Adipocyte (in vitro differentiated cells): ENCODE measurements at regions not wholly inside any gene's neighbourhood (a gene's known extent, or its start where the extent isn't known, plus 50 kb on each side); places are given as distances from the start of the nearest gene placed in this dataset.
A peak's percentile ranks its signal among the peaks of the same experiment; 100 is the strongest.

ENCODE experiments used
- DNase-seq: peaks from one replicate; pipeline ENCODE4 v3.0.0-alpha.2; 2015; ENCODE audit warnings: low read depth
- H3K27me3 ChIP-seq: replicated peaks from 2 replicates; pipeline ENCODE4 v1.7.0; 2013; ENCODE audit warnings: mild to moderate bottlenecking, low read length, moderate library complexity; ENCODE audit not compliant: control insufficient read depth, insufficient read depth
- H3K36me3 ChIP-seq: 2 replicates; pipeline ENCODE4 v1.7.0; 2013; ENCODE audit warnings: low read length, mild to moderate bottlenecking, moderate library complexity; ENCODE audit not compliant: control insufficient read depth, insufficient read depth, severe bottlenecking
- H3K4me1 ChIP-seq: 2 replicates; pipeline ENCODE4 v1.7.0; 2013; ENCODE audit warnings: mild to moderate bottlenecking, low read length, moderate library complexity; ENCODE audit not compliant: control insufficient read depth, insufficient read depth
- H3K4me3 ChIP-seq: 2 replicates; pipeline ENCODE4 v1.7.0; 2013; ENCODE audit warnings: mild to moderate bottlenecking, low read length, moderate library complexity
- H3K9ac ChIP-seq: 2 replicates; pipeline ENCODE4 v1.7.0; 2013; ENCODE audit warnings: mild to moderate bottlenecking, low read length, moderate library complexity
- H3K9me3 ChIP-seq: 2 replicates; pipeline ENCODE4 v1.7.0; 2013; ENCODE audit warnings: mild to moderate bottlenecking, low read length, moderate library complexity; ENCODE audit not compliant: control insufficient read depth

- Histone ChIP-seq H3K36me3 (no peaks in the 10 kb centered on the region), H3K9me3 (no peaks in the 10 kb centered on the region), H3K27me3 (no peaks in the 10 kb centered on the region), H3K4me1 (no peaks in the 10 kb centered on the region), H3K9ac (no peak overlapping the region), H3K4me3 (no peak overlapping the region)
- DNase-seq, result peak; percentile 51
Measured at GRCh38 chr3:117962750-117963149, 1071.9 kb downstream of the IGSF11 start.

- no peaks in the 10 kb centered on the region for H3K36me3 ChIP-seq
- H3K4me1 ChIP-seq, result no peaks in the 10 kb centered on the region
- no peak overlapping the region for H3K9ac ChIP-seq
- no peak overlapping the region for H3K4me3 ChIP-seq
- H3K27me3 ChIP-seq, result no peaks in the 10 kb centered on the region
- DNase-seq, result no peak
- H3K9me3 ChIP-seq, result no peaks in the 10 kb centered on the region
Measured at GRCh38 chr3:117963858-117964257, 1070.8 kb downstream of the IGSF11 start.

DNA sequence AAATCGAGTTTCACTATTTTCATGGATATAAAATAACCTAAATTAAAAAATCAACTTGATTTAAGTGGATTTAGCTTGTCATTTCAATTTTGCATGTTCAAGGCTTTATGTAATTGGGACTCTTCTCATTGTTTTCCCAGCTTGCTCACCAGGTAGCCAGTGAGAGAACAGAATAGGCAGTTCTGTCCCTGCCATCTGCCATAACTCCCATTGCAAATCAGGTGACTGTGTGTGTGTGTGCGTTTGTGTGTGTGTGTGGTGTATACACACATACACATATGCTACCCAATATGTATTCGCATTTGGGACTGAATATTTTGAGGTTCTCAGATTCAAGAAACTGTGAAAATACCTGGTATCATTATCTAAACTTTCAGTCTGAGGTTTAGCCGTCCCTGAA is 1069.8 kb downstream of the IGSF11 start:
- Histone ChIP-seq H3K4me3 (no peak overlapping the region), H3K9ac (no peak overlapping the region), H3K27me3 (no peaks in the 10 kb centered on the region), H3K9me3 (no peaks in the 10 kb centered on the region), H3K4me1 (no peaks in the 10 kb centered on the region), H3K36me3 (no peaks in the 10 kb centered on the region)
- DNase-seq, result no peak

DNA sequence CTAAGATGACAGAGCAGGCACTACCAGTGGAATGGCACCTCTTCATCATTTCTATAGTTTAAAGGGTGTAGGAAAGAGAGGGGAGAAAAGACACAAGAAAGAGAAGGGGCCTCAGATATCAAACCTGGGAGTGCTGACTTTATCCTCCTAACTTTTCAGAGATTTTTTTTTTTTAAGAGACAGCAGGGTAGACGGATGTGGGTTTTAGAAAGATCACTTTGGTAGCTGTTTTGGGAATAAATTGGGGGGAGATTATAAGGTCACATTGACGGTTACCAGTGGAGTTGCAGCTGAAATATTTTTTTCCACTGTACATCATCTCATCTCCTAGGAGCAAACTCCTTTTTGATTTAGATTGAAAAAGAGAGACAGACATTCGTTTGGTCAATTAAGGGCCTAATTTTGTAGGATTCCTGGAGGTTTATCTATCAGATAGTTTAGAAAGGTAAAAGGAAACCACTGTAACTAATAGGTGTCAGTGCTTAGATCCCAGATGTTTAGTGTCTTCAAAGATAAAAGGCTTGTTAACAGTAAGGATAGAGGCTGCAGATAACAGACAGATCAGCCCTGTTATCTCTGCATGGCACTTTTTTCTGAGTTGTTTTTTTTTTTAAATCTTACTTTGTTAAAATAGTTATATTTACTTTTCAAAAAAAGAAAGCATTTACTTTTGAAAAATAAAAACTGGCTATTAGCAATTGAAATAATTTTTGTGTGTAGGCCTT is 1057.0 kb downstream of the IGSF11 start:
- no peak overlapping the region for H3K9ac ChIP-seq
- H3K9me3 ChIP-seq, result no peaks in the 10 kb centered on the region
- H3K4me3 ChIP-seq, result no peak overlapping the region
- no peak for DNase-seq
- H3K36me3 ChIP-seq, result no peaks in the 10 kb centered on the region
- H3K4me1 ChIP-seq, result no peaks in the 10 kb centered on the region
- peaks cover 4% of the 10 kb centered on the region for H3K27me3 ChIP-seq

GRCh38 chr3:117979466-117979865 is 1055.2 kb downstream of the IGSF11 start:
- Histone ChIP-seq H3K9me3 (no peaks in the 10 kb centered on the region), H3K27me3 (peaks cover 4% of the 10 kb centered on the region), H3K9ac (no peak overlapping the region), H3K4me1 (no peaks in the 10 kb centered on the region), H3K36me3 (no peaks in the 10 kb centered on the region), H3K4me3 (no peak overlapping the region)
- no peak for DNase-seq

DNA sequence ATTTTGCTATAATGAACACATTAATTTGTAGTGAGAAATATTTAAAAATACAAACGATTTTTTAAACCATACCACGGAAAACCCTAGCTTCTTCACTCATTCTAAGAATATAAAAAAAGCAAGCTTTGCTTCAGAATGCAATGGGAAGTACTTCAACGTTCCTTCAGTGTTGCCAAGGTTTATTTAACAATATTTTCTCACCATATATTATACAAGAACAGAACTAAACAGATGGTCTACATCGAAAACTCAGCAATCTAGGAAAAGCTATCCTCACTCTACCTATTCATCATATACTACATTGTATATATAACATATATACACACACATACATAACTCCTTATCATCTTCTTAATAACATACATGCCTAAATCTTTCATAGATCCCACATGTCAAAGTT is 1047.4 kb downstream of the IGSF11 start:
- H3K9me3 ChIP-seq, result no peaks in the 10 kb centered on the region
- DNase-seq, result no peak

DNA sequence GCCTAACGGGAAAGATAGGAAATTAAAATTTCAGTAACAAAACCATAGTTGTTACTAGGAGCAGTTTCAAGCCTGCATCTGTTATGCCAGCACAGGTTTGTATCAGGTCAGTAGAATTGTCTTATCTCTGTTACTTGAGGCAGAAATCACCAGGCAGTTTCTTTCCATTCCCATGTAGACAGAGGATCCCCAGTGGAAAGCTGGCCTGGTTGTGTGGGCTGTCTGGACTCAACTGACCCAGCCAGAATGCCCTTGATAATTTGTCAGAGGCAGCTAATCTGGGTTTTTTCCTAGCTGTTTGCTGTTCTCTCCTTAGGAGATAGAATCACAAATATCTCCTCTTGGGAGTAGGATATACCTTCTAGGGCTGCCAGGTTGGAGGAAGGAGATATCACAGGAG is 1044.7 kb downstream of the IGSF11 start:
- H3K9me3 ChIP-seq, result peaks cover 5% of the 10 kb centered on the region
- H3K4me3 ChIP-seq, result no peak overlapping the region
- no peak for DNase-seq
- no peaks in the 10 kb centered on the region for H3K4me1 ChIP-seq
- H3K36me3 ChIP-seq, result no peaks in the 10 kb centered on the region
- peaks cover 4% of the 10 kb centered on the region for H3K27me3 ChIP-seq
- H3K9ac ChIP-seq, result no peak overlapping the region

More for the DNA sequence above, 1047.4 kb downstream of the IGSF11 start:
- Histone ChIP-seq H3K4me1 (no peaks in the 10 kb centered on the region), H3K36me3 (no peaks in the 10 kb centered on the region), H3K4me3 (no peak overlapping the region), H3K27me3 (no peaks in the 10 kb centered on the region), H3K9ac (no peak overlapping the region)

GRCh38 chr3:117990627-117991026 is 1044.0 kb downstream of the IGSF11 start:
- peaks cover 5% of the 10 kb centered on the region for H3K9me3 ChIP-seq
- H3K9ac ChIP-seq, result no peak overlapping the region
- no peak for DNase-seq
- H3K27me3 ChIP-seq, result peaks cover 8% of the 10 kb centered on the region
- no peaks in the 10 kb centered on the region for H3K4me1 ChIP-seq
- no peak overlapping the region for H3K4me3 ChIP-seq
- no peaks in the 10 kb centered on the region for H3K36me3 ChIP-seq

DNA sequence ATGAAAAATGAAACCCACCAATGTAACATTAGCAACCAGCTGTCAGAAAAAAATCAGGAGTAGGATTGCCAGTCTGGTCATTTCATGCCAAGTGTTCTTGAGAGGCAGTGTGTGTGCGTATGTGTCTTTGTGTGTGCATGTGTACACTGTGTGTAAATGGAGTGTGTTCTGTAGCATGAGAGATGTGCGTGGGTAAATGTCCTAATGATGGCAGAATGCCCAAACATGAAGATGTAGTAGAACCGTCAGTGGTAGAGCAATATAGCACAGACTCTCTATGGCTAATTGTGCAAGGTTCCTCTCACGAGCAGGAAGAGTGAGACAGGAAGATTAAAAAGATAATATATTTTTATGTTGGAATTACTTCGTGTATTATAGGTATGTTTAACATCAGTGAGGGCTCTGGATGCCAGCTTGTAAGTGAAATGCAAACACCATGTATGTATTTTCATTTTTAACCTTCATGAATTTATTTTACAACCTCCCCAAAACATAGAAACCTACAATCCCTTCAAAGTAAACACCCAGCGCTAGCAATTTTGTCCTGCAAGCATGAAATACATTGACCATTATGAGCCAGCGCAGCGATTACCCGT is 1038.7 kb downstream of the IGSF11 start:
- Histone ChIP-seq H3K4me1 (peaks cover 14% of the 10 kb centered on the region), H3K4me3 (peak overlapping the region; percentile 92), H3K36me3 (no peaks in the 10 kb centered on the region), H3K9ac (no peak overlapping the region), H3K9me3 (peaks cover 5% of the 10 kb centered on the region), H3K27me3 (peaks cover 8% of the 10 kb centered on the region)
- DNase-seq, result peak; percentile 67

DNA sequence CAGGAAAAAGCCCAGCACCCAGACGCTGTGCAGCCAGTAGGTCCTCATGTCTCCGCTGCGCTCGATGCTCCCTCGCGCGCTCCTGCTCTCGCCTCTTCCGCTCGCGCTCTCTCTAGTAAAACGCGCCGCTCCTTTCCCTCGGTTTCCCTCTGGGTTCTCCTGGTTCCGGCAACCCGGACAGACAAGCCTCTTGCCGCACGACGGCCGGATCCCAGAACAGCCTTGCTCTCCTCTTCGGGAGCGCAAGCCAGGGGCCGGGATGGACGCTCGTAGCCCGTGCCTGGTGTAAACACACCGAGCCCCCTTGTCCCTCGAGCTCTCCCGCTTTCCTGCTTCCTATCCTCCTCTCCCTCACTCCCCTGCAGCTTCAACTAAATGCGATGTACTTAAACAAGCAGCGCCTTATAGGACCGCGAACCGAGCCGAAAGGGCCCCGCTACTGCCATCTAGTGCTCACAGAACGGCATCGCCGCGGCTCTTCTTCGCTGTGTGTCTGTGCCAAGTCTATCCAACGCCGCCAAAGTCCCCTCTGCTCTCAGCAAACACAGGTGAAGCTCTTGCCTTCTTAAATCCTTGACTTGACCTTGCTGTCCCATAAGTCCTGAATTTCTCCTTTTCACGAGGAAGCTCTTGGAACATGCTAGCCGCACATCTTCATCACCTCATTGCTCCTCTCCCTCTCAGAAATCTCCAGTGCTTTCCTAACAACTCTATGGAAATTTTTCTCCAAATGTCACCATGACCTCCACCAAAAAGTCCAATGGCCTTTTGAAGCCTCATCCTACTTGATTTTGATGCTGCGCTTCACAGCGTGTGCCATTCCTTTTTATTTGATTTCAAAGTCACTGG is 1037.2 kb downstream of the IGSF11 start:
- DNase-seq, result peak; percentile 96
- Histone ChIP-seq H3K9ac (peak overlapping the region; percentile 78), H3K4me1 (peaks cover 14% of the 10 kb centered on the region), H3K36me3 (no peaks in the 10 kb centered on the region), H3K4me3 (peak overlapping the region; percentile 92), H3K27me3 (peaks cover 8% of the 10 kb centered on the region), H3K9me3 (peaks cover 5% of the 10 kb centered on the region)

DNA sequence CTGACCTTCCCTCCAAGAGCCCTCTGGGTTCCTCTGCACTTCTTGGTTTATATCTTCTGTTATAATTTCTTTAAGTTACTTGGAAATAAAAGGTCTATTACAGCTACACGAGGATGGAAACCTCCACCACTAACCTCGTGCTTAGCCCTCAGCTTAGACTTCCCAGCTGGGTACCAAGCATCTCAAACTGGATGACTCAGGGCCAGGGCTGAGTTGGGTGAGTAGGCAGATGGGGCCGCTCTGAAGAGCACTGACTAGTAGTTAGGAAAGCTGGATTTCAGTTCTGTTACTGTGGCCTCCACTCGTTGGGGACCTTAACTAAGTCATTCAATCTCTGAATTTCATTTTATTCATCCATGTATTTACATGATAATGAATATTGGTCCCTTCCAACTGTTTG is 1036.6 kb downstream of the IGSF11 start:
- Histone ChIP-seq H3K9me3 (peaks cover 5% of the 10 kb centered on the region), H3K4me3 (no peak overlapping the region), H3K36me3 (no peaks in the 10 kb centered on the region), H3K27me3 (peaks cover 8% of the 10 kb centered on the region), H3K4me1 (peaks cover 14% of the 10 kb centered on the region), H3K9ac (no peak overlapping the region)
- DNase-seq, result peak; percentile 64
